Endothelial cell of umbilical vein (primary cell): ENCODE measurements at regions not wholly inside any gene's neighbourhood (a gene's known extent, or its start where the extent isn't known, plus 50 kb on each side); places are given as distances from the start of the nearest gene placed in this dataset.

ENCODE experiments used
- BruUV-seq: library from RNA; stranded (reverse); fragments of 400-500 nt; replicated peaks from 2 replicates; lab custom pipeline; 2021; lab: Mats Ljungman, UMichigan
- CTCF ChIA-PET: fragments of 300-600, 350-600 bp; sonication (Branson Sonifier 250); formaldehyde crosslinking; loops from one replicate; lab custom pipeline; 2021; ENCODE audit warnings: antibody characterized with exemption, inconsistent platforms; lab: Charles Lee
- POLR2A ChIA-PET: fragments of 300-600, 350-600 bp; sonication (Branson Sonifier 250); formaldehyde crosslinking; loops from one replicate; lab custom pipeline; 2021; ENCODE audit warnings: antibody characterized with exemption, inconsistent platforms; lab: Charles Lee
- DNase-seq: peaks from one replicate; pipeline ENCODE4 v3.0.0-alpha.2; 2011; ENCODE audit warnings: low read depth, low spot score
- FAIRE-seq: peaks from 2 replicates; lab custom pipeline; 2011; peaks lifted over from hg19 to GRCh38; lab: Jason Lieb, UNC
- H2AFZ ChIP-seq: 2 replicates; pipeline ENCODE4 v1.6.0; 2012; ENCODE audit warnings: low read depth, low read length, control low read depth, inconsistent platforms
- H3K27ac ChIP-seq: 2 replicates; pipeline ENCODE4 v1.5.1; 2011; ENCODE audit warnings: low read depth, mild to moderate bottlenecking, control low read depth, low read length, moderate library complexity; ENCODE audit not compliant: insufficient read depth
- H3K27me3 ChIP-seq, 2 experiments: 2 replicates each; pipeline versions ENCODE4 v1.6.0 to v1.6.1; 2011; ENCODE audit warnings: low read length in 2 of 2, mixed read lengths in 1 of 2; ENCODE audit not compliant: control insufficient read depth in 2 of 2, insufficient read depth in 2 of 2
- H3K36me3 ChIP-seq, 2 experiments: 2 replicates in 1 of 2; 3 replicates in 1 of 2; pipeline ENCODE4 v1.5.1; 2011; ENCODE audit warnings: low read length in 2 of 2, mild to moderate bottlenecking in 1 of 2, moderate library complexity in 1 of 2; ENCODE audit not compliant: control insufficient read depth in 2 of 2, insufficient read depth in 2 of 2; ENCODE audit errors: extremely low read depth in 1 of 2
- H3K4me1 ChIP-seq: 3 replicates; pipeline ENCODE4 v1.5.1; 2011; ENCODE audit warnings: mild to moderate bottlenecking, low read length; ENCODE audit not compliant: control insufficient read depth, insufficient read depth; ENCODE audit errors: extremely low read depth
- H3K4me2 ChIP-seq: 2 replicates; pipeline ENCODE4 v1.6.1; 2011; ENCODE audit warnings: low read length, control low read depth, mixed read lengths; ENCODE audit not compliant: insufficient read depth
- H3K4me3 ChIP-seq, 3 experiments: fragments of 200-600 bp in 1 of 3; sonication (generic), shearing (Covaris generic) in 1 of 3; replicated peaks in 1 of 3; 2 replicates each; pipeline ENCODE4 v1.5.1; 2011 to 2016; ENCODE audit warnings: control low read depth in 3 of 3, low read length in 3 of 3, mild to moderate bottlenecking in 2 of 3, inconsistent platforms in 1 of 3, low read depth in 1 of 3, moderate library complexity in 1 of 3; ENCODE audit not compliant: insufficient read depth in 1 of 3
- H3K79me2 ChIP-seq: 2 replicates; pipeline ENCODE4 v1.6.0; 2012; ENCODE audit warnings: low read length, inconsistent platforms; ENCODE audit not compliant: control insufficient read depth, insufficient read depth
- H3K9ac ChIP-seq: replicated peaks from 2 replicates; pipeline ENCODE3; 2011; ENCODE audit warnings: low read length, control low read depth; ENCODE audit not compliant: insufficient read depth; ENCODE audit errors: extremely low read depth
- H3K9me1 ChIP-seq: replicated peaks from 3 replicates; pipeline ENCODE4 v1.6.0; 2011; ENCODE audit warnings: mild to moderate bottlenecking, low read length; ENCODE audit not compliant: control insufficient read depth, insufficient read depth; ENCODE audit errors: extremely low read depth
- H3K9me3 ChIP-seq: replicated peaks from 2 replicates; pipeline ENCODE4 v1.5.1; 2012; ENCODE audit warnings: low read length, inconsistent platforms; ENCODE audit not compliant: control insufficient read depth, insufficient read depth
- H4K20me1 ChIP-seq: replicated peaks from 2 replicates; pipeline ENCODE3; 2011; ENCODE audit warnings: mild to moderate bottlenecking, low read length; ENCODE audit not compliant: control insufficient read depth, insufficient read depth; ENCODE audit errors: extremely low read depth
- CTCF ChIP-seq, 2 donors: IDR thresholded peaks; 1 replicate in 1 of 2; 2 replicates in 1 of 2; pipeline ENCODE4 v1.5.1; 2011; ENCODE audit warnings: low read length in 2 of 2, mild to moderate bottlenecking in 2 of 2, moderate library complexity in 2 of 2, control low read depth in 1 of 2, inconsistent platforms in 1 of 2, low read depth in 1 of 2; ENCODE audit not compliant: insufficient read depth in 1 of 2; ENCODE audit errors: extremely low read depth in 1 of 2
- EZH2 ChIP-seq: IDR thresholded peaks from 2 replicates; pipeline ENCODE4 v1.6.1; 2012; ENCODE audit warnings: borderline replicate concordance, low read depth, mild to moderate bottlenecking, moderate library complexity, low read length, inconsistent platforms; ENCODE audit not compliant: severe bottlenecking
- FOS ChIP-seq: IDR thresholded peaks from 2 replicates; pipeline ENCODE4 v1.6.1; 2011; ENCODE audit warnings: mild to moderate bottlenecking, low read length, moderate library complexity, borderline replicate concordance; ENCODE audit not compliant: insufficient read depth
- GATA2 ChIP-seq: IDR thresholded peaks from 2 replicates; pipeline ENCODE4 v1.7.0; 2011; ENCODE audit warnings: low read depth, mild to moderate bottlenecking, moderate library complexity, mixed read lengths, low read length; ENCODE audit not compliant: insufficient read length, insufficient read depth
- JUN ChIP-seq: IDR thresholded peaks from 2 replicates; pipeline ENCODE4 v1.6.1; 2011; ENCODE audit warnings: borderline replicate concordance, low read depth; ENCODE audit not compliant: insufficient read length, insufficient read depth
- MAX ChIP-seq: IDR thresholded peaks from 2 replicates; pipeline ENCODE4 v1.6.1; 2011; ENCODE audit not compliant: insufficient read depth, insufficient read length
- MYC ChIP-seq: IDR thresholded peaks from one replicate; pipeline ENCODE4 v1.6.1; 2011; ENCODE audit warnings: mild to moderate bottlenecking, low read depth, low read length
- POLR2A ChIP-seq: IDR thresholded peaks from 2 replicates; pipeline ENCODE4 v1.6.1; 2012; ENCODE audit warnings: low read depth, mild to moderate bottlenecking, control low read depth, low read length
- POLR2AphosphoS5 ChIP-seq: IDR thresholded peaks from 2 replicates; pipeline ENCODE4 v1.6.1; 2012; ENCODE audit warnings: low read depth, mild to moderate bottlenecking, control low read depth, low read length, moderate library complexity; ENCODE audit not compliant: insufficient read depth
- dilution Hi-C: fragments of 300-500 bp; cut with MboI; formaldehyde crosslinking; loops from one replicate; pipeline ENCODE4 v1.15.0; 2019; ENCODE audit warnings: low sequenced_read_pairs; ENCODE audit not compliant: extremely low pct_ligation_motif_present
- intact Hi-C: fragments of 100-400 bp; cut with micrococcal nuclease; formaldehyde crosslinking; loops from one replicate; pipeline ENCODE4 v1.10.0; 2022

DNA sequence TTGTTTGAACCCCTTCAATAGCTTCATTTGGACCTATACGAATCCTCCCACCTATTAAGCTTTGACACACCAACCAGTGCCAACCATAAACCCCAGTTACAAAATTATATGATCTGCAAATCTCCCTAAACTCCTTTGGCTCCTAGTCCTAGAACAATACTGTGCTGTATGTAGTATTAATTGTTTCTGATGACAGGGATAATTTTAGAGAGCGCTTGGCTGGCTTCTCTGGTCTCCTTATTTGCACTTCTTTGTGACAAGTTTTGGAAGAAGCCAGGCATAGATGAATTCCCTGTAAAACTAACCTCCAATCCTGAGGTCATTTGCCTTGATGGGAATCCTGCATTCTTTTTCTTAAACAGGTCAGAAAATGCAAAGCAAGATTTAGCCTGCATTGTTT lies 433.0 kb downstream of the PPARGC1A start:
- ChIA-PET POLR2A (no interaction called here), CTCF (interaction anchor here (0.6 kb wide), 1 partner anchor 340 kb away, joined by 3 read pairs; no protein-coding TSS in a partner anchor)
- no peak overlapping the region for H3K4me2 ChIP-seq
- H3K9me3 ChIP-seq, result no peaks in the 10 kb centered on the region
- no peaks in the 10 kb centered on the region for H3K36me3 ChIP-seq
- no TSS peak for BruUV-seq
- no peaks in the 10 kb centered on the region for H3K9me1 ChIP-seq
- FAIRE-seq, result no peak
- dilution Hi-C loops, result no loop called here
- no peaks in the 10 kb centered on the region for H4K20me1 ChIP-seq
- no peak overlapping the region for H3K9ac ChIP-seq
- no peak for DNase-seq
- H3K79me2 ChIP-seq, result no peaks in the 10 kb centered on the region
- H3K4me3 ChIP-seq, result no peak overlapping the region
- H3K27me3 ChIP-seq, result no peaks in the 10 kb centered on the region
- intact Hi-C loops, result no loop called here
- H2AFZ ChIP-seq, result no peak overlapping the region
- H3K27ac ChIP-seq, result no peak overlapping the region
- no peaks in the 10 kb centered on the region for H3K4me1 ChIP-seq
- TF ChIP-seq EZH2 (no peak), FOS (no peak), POLR2A (no peak), POLR2AphosphoS5 (no peak), MYC (no peak), MAX (no peak), GATA2 (no peak), CTCF (IDR thresholded peaks at IDR 0.05; ENCODE audit: extremely low read depth in 1 of 2, insufficient read depth in 1 of 2, low read depth in 1 of 2, low read length in 2 of 2) (no peak), JUN (no peak)
